IMR-90 (cell line): ENCODE measurements at regions not wholly inside any gene's neighbourhood (a gene's known extent, or its start where the extent isn't known, plus 50 kb on each side); places are given as distances from the start of the nearest gene placed in this dataset.

Source experiments
- ATAC-seq: fragments of 200-7000 bp; cut with Tn5 transposase; 2 replicates; pipeline ENCODE4 v1.9.1; 2020; ENCODE audit warnings: low read depth, mild to moderate bottlenecking, moderate library complexity
- BruUV-seq: library from RNA; stranded (reverse); fragments of 400-500 nt; replicated peaks from 2 replicates; lab custom pipeline; 2021; lab: Mats Ljungman, UMichigan
- CTCF ChIA-PET: fragments of 300-600 bp; formaldehyde crosslinking; extraction: SDS; loops from one replicate; lab custom pipeline; 2021; ENCODE audit warnings: antibody characterized with exemption; lab: Yijun Ruan, JAX
- POLR2A ChIA-PET: fragments of 300-600 bp; sonication (Branson Sonifier 250); formaldehyde crosslinking; loops from one replicate; lab custom pipeline; 2022; ENCODE audit warnings: antibody characterized with exemption; ENCODE audit not compliant: unreplicated experiment; lab: Charles Lee
- DNase-seq: peaks from one replicate; pipeline ENCODE4 v3.0.0; 2013
- H2AFZ ChIP-seq: replicated peaks from 2 replicates; pipeline ENCODE3; 2013; ENCODE audit warnings: low read length, mild to moderate bottlenecking; ENCODE audit not compliant: poor library complexity
- H2AK5ac ChIP-seq: 2 replicates; pipeline ENCODE4 v1.6.1; 2013; ENCODE audit warnings: low read depth, low read length, inconsistent platforms
- H2AK9ac ChIP-seq: replicated peaks from 2 replicates; pipeline ENCODE3; 2013; ENCODE audit warnings: mild to moderate bottlenecking, low read depth, low read length, moderate library complexity; ENCODE audit not compliant: poor library complexity
- H2BK120ac ChIP-seq: 2 replicates; pipeline ENCODE4 v1.6.1; 2013; ENCODE audit warnings: low read depth, low read length, inconsistent platforms
- H2BK15ac ChIP-seq: 3 replicates; pipeline ENCODE4 v1.6.1; 2013; ENCODE audit warnings: low read depth, low read length, inconsistent platforms
- H2BK20ac ChIP-seq: 2 replicates; pipeline ENCODE4 v1.6.1; 2013; ENCODE audit warnings: low read depth, mild to moderate bottlenecking, inconsistent platforms, low read length, moderate library complexity
- H2BK5ac ChIP-seq: 2 replicates; pipeline ENCODE4 v1.6.1; 2013; ENCODE audit warnings: mild to moderate bottlenecking, low read depth, low read length, inconsistent platforms; ENCODE audit not compliant: poor library complexity, severe bottlenecking
- H3K14ac ChIP-seq: replicated peaks from 2 replicates; pipeline ENCODE4 v1.6.1; 2013; ENCODE audit warnings: low read depth, low read length, inconsistent platforms
- H3K18ac ChIP-seq: 2 replicates; pipeline ENCODE4 v1.6.1; 2013; ENCODE audit warnings: low read depth, low read length, control low read depth
- H3K23ac ChIP-seq: 2 replicates; pipeline ENCODE4 v1.6.1; 2013; ENCODE audit warnings: low read depth, low read length, inconsistent platforms
- H3K27ac ChIP-seq: 2 replicates; pipeline ENCODE4 v1.5.1; 2013; ENCODE audit warnings: mild to moderate bottlenecking, control low read depth, low read length; ENCODE audit not compliant: insufficient read depth
- H3K27me3 ChIP-seq: 2 replicates; pipeline ENCODE4 v1.6.1; 2013; ENCODE audit warnings: low read length; ENCODE audit not compliant: control insufficient read depth, insufficient read depth
- H3K36me3 ChIP-seq: 2 replicates; pipeline ENCODE4 v1.6.1; 2013; ENCODE audit warnings: low read length, mixed read lengths; ENCODE audit not compliant: control insufficient read depth, insufficient read depth
- H3K4ac ChIP-seq: 2 replicates; pipeline ENCODE4 v1.6.1; 2013; ENCODE audit warnings: low read depth, low read length, inconsistent platforms
- H3K4me1 ChIP-seq: 2 replicates; pipeline ENCODE4 v1.6.1; 2013; ENCODE audit warnings: low read length, mixed read lengths; ENCODE audit not compliant: control insufficient read depth, insufficient read depth
- H3K4me2 ChIP-seq: 2 replicates; pipeline ENCODE4 v1.6.1; 2013; ENCODE audit warnings: low read depth, mild to moderate bottlenecking, control low read depth, low read length, moderate library complexity
- H3K4me3 ChIP-seq: 2 replicates; pipeline ENCODE4 v1.5.1; 2013; ENCODE audit warnings: low read depth, mild to moderate bottlenecking, control low read depth, low read length, moderate library complexity; ENCODE audit not compliant: insufficient read depth
- H3K56ac ChIP-seq: 2 replicates; pipeline ENCODE4 v1.6.1; 2013; ENCODE audit warnings: low read length, inconsistent platforms; ENCODE audit not compliant: insufficient read depth; ENCODE audit errors: extremely low read depth
- H3K79me1 ChIP-seq, 2 experiments: 2 replicates each; pipeline ENCODE4 v1.6.1; 2013; ENCODE audit warnings: low read length in 2 of 2, inconsistent platforms in 1 of 2, low read depth in 1 of 2
- H3K9ac ChIP-seq: 2 replicates; pipeline ENCODE4 v1.6.1; 2013; ENCODE audit warnings: low read depth, low read length, control low read depth
- H3K9me1 ChIP-seq: 2 replicates; pipeline ENCODE4 v1.6.1; 2013; ENCODE audit warnings: low read length, inconsistent platforms; ENCODE audit not compliant: insufficient read depth
- H3K9me3 ChIP-seq: 2 replicates; pipeline ENCODE4 v1.6.1; 2013; ENCODE audit warnings: low read length; ENCODE audit not compliant: control insufficient read depth, insufficient read depth
- H4K20me1 ChIP-seq: 2 replicates; pipeline ENCODE4 v1.6.1; 2013; ENCODE audit warnings: low read length, inconsistent platforms; ENCODE audit not compliant: insufficient read depth
- H4K5ac ChIP-seq: 2 replicates; pipeline ENCODE4 v1.6.1; 2013; ENCODE audit warnings: mild to moderate bottlenecking, low read depth, low read length, control low read depth
- H4K8ac ChIP-seq, 2 experiments: 2 replicates each; pipeline ENCODE4 v1.6.1; 2013; ENCODE audit warnings: low read depth in 2 of 2, low read length in 2 of 2, control low read depth in 1 of 2, inconsistent platforms in 1 of 2
- H4K91ac ChIP-seq: 2 replicates; pipeline ENCODE4 v1.6.1; 2013; ENCODE audit warnings: low read depth, low read length, inconsistent platforms; ENCODE audit not compliant: insufficient read depth
- CEBPB ChIP-seq: IDR thresholded peaks from 2 replicates; pipeline ENCODE4 v1.6.1; 2012; ENCODE audit warnings: low read depth, low read length, improper control_type of control experiment
- FOS ChIP-seq: fragments of 150-350 bp; IDR thresholded peaks from 2 replicates; pipeline ENCODE4 v1.6.1; 2016; ENCODE audit warnings: low read depth, low read length
- MAZ ChIP-seq: IDR thresholded peaks from 2 replicates; pipeline ENCODE4 v1.6.1; 2012; ENCODE audit warnings: low read depth, mild to moderate bottlenecking, low read length, improper control_type of control experiment, moderate library complexity, borderline replicate concordance
- MXI1 ChIP-seq: IDR thresholded peaks from 2 replicates; pipeline ENCODE4 v1.6.1; 2012; ENCODE audit warnings: low read depth, mild to moderate bottlenecking, low read length, moderate library complexity, borderline replicate concordance
- RFX5 ChIP-seq: IDR thresholded peaks from 2 replicates; pipeline ENCODE4 v1.8.0; 2012; ENCODE audit warnings: low read depth, mild to moderate bottlenecking, low read length, moderate library complexity
- SMC3 ChIP-seq: fragments of 150-350 bp; IDR thresholded peaks from 2 replicates; pipeline ENCODE4 v1.6.1; 2016; ENCODE audit warnings: low read depth, mild to moderate bottlenecking, antibody characterized with exemption, low read length, moderate library complexity
- WGBS, 2 experiments: methylation state at CpG; one replicate each; pipeline versions ENCODE4 v1.1.5 to v1.1.7; 2013; ENCODE audit warnings: missing lambda C conversion rate in 2 of 2; ENCODE audit not compliant: insufficient read length in 1 of 2; ENCODE audit errors: extremely low coverage in 2 of 2; 5-methylcytosine and 5-hydroxymethylcytosine counted together
- dilution Hi-C: fragments of 300-500 bp; cut with HindIII; formaldehyde crosslinking; loops from one replicate; pipeline ENCODE4 v1.14.3; 2018; ENCODE audit warnings: low sequenced_read_pairs; ENCODE audit not compliant: unreplicated experiment
- in situ Hi-C: fragments of 300-500 bp; cut with MboI; formaldehyde crosslinking; loops from 3 replicates; pipeline ENCODE4 v1.14.3; 2019; ENCODE audit warnings: low sequenced_read_pairs, inconsistent platforms, mixed read lengths
- intact Hi-C: fragments of 100-400 bp; cut with micrococcal nuclease; formaldehyde crosslinking; loops from 2 replicates; pipeline ENCODE4 v1.10.0; 2022
- TF ChIP-seq, protein P1 (sequence below): fragments of 150-350 bp; IDR thresholded peaks from 2 replicates; pipeline ENCODE4 v1.6.1; 2017; ENCODE audit warnings: mild to moderate bottlenecking, antibody characterized with exemption, low read length, low read depth

GRCh38 chr4:175419236-175419718 lies 392.8 kb downstream of the GPM6A start:
- Histone ChIP-seq H4K5ac (peak overlapping the region; percentile 100), H4K8ac (peak overlapping the region; percentile 65 to 100), H3K4me1 (peaks cover 7% of the 10 kb centered on the region), H3K4me2 (peak overlapping the region; percentile 91; the same call in 1 of the 2 replicates), H2BK5ac (peak overlapping the region; percentile 100), H3K27me3 (no peaks in the 10 kb centered on the region), H3K18ac (peak overlapping the region; percentile 100), H3K9ac (peak overlapping the region; percentile 90), H3K14ac (peak overlapping the region; percentile 100), H2BK120ac (peak overlapping the region; percentile 100), H3K9me1 (no peaks in the 10 kb centered on the region), H3K4me3 (no peak overlapping the region), H3K4ac (peak overlapping the region; percentile 99), H3K79me1 (no peaks in the 10 kb centered on the region), H3K9me3 (peaks cover 2% of the 10 kb centered on the region; the same call in 1 of the 2 replicates), H2BK15ac (peak overlapping the region; percentile 91; the same call in 2 of the 3 replicates), H2AK9ac (peak overlapping the region; percentile 89), H2BK20ac (peak overlapping the region; percentile 100), H2AK5ac (peak overlapping the region; percentile 90; the same call in 1 of the 2 replicates), H4K91ac (peak overlapping the region; percentile 99), H2AFZ (peak overlapping the region; percentile 82), H3K56ac (peak overlapping the region; percentile 98), H3K27ac (peak overlapping the region; percentile 100), H3K23ac (peak overlapping the region; percentile 100), H4K20me1 (no peaks in the 10 kb centered on the region), H3K36me3 (no peaks in the 10 kb centered on the region)
- no TSS peak for BruUV-seq
- TF ChIP-seq RFX5 = no peak
- TF ChIP-seq, protein P1, sequence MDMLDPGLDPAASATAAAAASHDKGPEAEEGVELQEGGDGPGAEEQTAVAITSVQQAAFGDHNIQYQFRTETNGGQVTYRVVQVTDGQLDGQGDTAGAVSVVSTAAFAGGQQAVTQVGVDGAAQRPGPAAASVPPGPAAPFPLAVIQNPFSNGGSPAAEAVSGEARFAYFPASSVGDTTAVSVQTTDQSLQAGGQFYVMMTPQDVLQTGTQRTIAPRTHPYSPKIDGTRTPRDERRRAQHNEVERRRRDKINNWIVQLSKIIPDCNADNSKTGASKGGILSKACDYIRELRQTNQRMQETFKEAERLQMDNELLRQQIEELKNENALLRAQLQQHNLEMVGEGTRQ = no peak
- no peak for TF ChIP-seq MXI1
- peak; percentile 93 for TF ChIP-seq CEBPB
- TF ChIP-seq MAZ = no peak
- no peak for TF ChIP-seq SMC3
- 0 out of 2 replicates have a peak, but pooled peaks have one; percentile 37 for TF ChIP-seq FOS
- ATAC-seq (peak; percentile 75), DNase-seq (peak; percentile 96)
- in situ Hi-C loops = no loop called here
- POLR2A ChIA-PET = no interaction called here
- WGBS, 2 experiments = no CpG with 5 or more reads among the region's 2 CpGs
- dilution Hi-C loops = no loop called here
- CTCF ChIA-PET = no interaction called here
- intact Hi-C loops = loop anchor here (10.0 kb wide), 1 partner anchor 116 kb away; no protein-coding TSS in a partner anchor
